GM23338 (cell line): ENCODE measurements at regions not wholly inside any gene's neighbourhood (a gene's known extent, or its start where the extent isn't known, plus 50 kb on each side); places are given as distances from the start of the nearest gene placed in this dataset.

Experiments
- CREB1 ChIP-seq: fragments of 250-450 bp; sonication (Bioruptor Pico); IDR thresholded peaks from 2 replicates; pipeline ENCODE4 v1.5.0; 2020; ENCODE audit warnings: low read depth, mild to moderate bottlenecking, moderate library complexity
- ETS1 ChIP-seq: IDR thresholded peaks from 2 replicates; pipeline ENCODE4 v1.6.1; 2016; ENCODE audit warnings: antibody characterized with exemption
- EZH2 ChIP-seq: fragments of 200-600 bp; sonication (generic); IDR thresholded peaks from one replicate; pipeline ENCODE4 v1.8.0; 2017; ENCODE audit warnings: antibody characterized with exemption, mild to moderate bottlenecking, low read depth; ENCODE audit not compliant: unreplicated experiment
- EZH2phosphoT487 ChIP-seq: fragments of 200-600 bp; sonication (generic); IDR thresholded peaks from one replicate; pipeline ENCODE4 v1.8.1; 2018; ENCODE audit warnings: antibody characterized with exemption; ENCODE audit not compliant: unreplicated experiment
- JUNB ChIP-seq: IDR thresholded peaks from one replicate; pipeline ENCODE4 v1.6.1; 2016; ENCODE audit warnings: antibody characterized with exemption; ENCODE audit not compliant: unreplicated experiment
- NANOG ChIP-seq: IDR thresholded peaks from 2 replicates; pipeline ENCODE4 v1.6.1; 2016; ENCODE audit warnings: antibody characterized with exemption, borderline replicate concordance
- POLR2AphosphoS5 ChIP-seq: IDR thresholded peaks from 2 replicates; pipeline ENCODE4 v1.6.1; 2016; ENCODE audit warnings: antibody characterized with exemption, low read depth
- REST ChIP-seq: IDR thresholded peaks from one replicate; pipeline ENCODE4 v1.6.1; 2018; ENCODE audit warnings: antibody characterized with exemption; ENCODE audit not compliant: unreplicated experiment
- STAT1 ChIP-seq: IDR thresholded peaks from one replicate; pipeline ENCODE4 v1.6.1; 2016; ENCODE audit warnings: antibody characterized with exemption; ENCODE audit not compliant: unreplicated experiment
- ZNF114 ChIP-seq: fragments of 250-450 bp; sonication (Bioruptor Pico); IDR thresholded peaks from 2 replicates; pipeline ENCODE4 v1.5.0; 2020; ENCODE audit warnings: mild to moderate bottlenecking, moderate library complexity
- ZNF331 ChIP-seq: fragments of 250-450 bp; sonication (Bioruptor Pico); IDR thresholded peaks from 2 replicates; pipeline ENCODE4 v1.5.0; 2020; ENCODE audit warnings: low read depth, mild to moderate bottlenecking, moderate library complexity
- TF ChIP-seq, protein P1 (sequence below), 2 experiments: fragments of 200-600 bp in 1 of 2; sonication (generic) in 1 of 2; conservative IDR thresholded peaks; 2 replicates each; pipeline versions ENCODE4 v1.5.1 to v1.6.1; 2016 to 2017; ENCODE audit warnings: antibody characterized with exemption in 2 of 2, low read depth in 2 of 2, mild to moderate bottlenecking in 2 of 2, moderate library complexity in 1 of 2
- TF ChIP-seq, protein P2 (sequence below): fragments of 250-450 bp; sonication (Bioruptor Pico); IDR thresholded peaks from 2 replicates; pipeline ENCODE4 v1.5.0; 2020; ENCODE audit warnings: mild to moderate bottlenecking, moderate library complexity

- TF ChIP-seq, protein P1, sequence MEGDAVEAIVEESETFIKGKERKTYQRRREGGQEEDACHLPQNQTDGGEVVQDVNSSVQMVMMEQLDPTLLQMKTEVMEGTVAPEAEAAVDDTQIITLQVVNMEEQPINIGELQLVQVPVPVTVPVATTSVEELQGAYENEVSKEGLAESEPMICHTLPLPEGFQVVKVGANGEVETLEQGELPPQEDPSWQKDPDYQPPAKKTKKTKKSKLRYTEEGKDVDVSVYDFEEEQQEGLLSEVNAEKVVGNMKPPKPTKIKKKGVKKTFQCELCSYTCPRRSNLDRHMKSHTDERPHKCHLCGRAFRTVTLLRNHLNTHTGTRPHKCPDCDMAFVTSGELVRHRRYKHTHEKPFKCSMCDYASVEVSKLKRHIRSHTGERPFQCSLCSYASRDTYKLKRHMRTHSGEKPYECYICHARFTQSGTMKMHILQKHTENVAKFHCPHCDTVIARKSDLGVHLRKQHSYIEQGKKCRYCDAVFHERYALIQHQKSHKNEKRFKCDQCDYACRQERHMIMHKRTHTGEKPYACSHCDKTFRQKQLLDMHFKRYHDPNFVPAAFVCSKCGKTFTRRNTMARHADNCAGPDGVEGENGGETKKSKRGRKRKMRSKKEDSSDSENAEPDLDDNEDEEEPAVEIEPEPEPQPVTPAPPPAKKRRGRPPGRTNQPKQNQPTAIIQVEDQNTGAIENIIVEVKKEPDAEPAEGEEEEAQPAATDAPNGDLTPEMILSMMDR (conservative IDR thresholded peaks at IDR 0.05; ENCODE audit: low read depth in 2 of 2), result no peak
- TF ChIP-seq EZH2 (no peak), JUNB (no peak), POLR2AphosphoS5 (no peak), REST (no peak), EZH2phosphoT487 (no peak), ZNF114 (CRISPR knock-in tag) (no peak), ETS1 (no peak), CREB1 (CRISPR knock-in tag) (no peak), STAT1 (no peak), ZNF331 (CRISPR knock-in tag) (no peak), NANOG (no peak)
- TF ChIP-seq, protein P2, sequence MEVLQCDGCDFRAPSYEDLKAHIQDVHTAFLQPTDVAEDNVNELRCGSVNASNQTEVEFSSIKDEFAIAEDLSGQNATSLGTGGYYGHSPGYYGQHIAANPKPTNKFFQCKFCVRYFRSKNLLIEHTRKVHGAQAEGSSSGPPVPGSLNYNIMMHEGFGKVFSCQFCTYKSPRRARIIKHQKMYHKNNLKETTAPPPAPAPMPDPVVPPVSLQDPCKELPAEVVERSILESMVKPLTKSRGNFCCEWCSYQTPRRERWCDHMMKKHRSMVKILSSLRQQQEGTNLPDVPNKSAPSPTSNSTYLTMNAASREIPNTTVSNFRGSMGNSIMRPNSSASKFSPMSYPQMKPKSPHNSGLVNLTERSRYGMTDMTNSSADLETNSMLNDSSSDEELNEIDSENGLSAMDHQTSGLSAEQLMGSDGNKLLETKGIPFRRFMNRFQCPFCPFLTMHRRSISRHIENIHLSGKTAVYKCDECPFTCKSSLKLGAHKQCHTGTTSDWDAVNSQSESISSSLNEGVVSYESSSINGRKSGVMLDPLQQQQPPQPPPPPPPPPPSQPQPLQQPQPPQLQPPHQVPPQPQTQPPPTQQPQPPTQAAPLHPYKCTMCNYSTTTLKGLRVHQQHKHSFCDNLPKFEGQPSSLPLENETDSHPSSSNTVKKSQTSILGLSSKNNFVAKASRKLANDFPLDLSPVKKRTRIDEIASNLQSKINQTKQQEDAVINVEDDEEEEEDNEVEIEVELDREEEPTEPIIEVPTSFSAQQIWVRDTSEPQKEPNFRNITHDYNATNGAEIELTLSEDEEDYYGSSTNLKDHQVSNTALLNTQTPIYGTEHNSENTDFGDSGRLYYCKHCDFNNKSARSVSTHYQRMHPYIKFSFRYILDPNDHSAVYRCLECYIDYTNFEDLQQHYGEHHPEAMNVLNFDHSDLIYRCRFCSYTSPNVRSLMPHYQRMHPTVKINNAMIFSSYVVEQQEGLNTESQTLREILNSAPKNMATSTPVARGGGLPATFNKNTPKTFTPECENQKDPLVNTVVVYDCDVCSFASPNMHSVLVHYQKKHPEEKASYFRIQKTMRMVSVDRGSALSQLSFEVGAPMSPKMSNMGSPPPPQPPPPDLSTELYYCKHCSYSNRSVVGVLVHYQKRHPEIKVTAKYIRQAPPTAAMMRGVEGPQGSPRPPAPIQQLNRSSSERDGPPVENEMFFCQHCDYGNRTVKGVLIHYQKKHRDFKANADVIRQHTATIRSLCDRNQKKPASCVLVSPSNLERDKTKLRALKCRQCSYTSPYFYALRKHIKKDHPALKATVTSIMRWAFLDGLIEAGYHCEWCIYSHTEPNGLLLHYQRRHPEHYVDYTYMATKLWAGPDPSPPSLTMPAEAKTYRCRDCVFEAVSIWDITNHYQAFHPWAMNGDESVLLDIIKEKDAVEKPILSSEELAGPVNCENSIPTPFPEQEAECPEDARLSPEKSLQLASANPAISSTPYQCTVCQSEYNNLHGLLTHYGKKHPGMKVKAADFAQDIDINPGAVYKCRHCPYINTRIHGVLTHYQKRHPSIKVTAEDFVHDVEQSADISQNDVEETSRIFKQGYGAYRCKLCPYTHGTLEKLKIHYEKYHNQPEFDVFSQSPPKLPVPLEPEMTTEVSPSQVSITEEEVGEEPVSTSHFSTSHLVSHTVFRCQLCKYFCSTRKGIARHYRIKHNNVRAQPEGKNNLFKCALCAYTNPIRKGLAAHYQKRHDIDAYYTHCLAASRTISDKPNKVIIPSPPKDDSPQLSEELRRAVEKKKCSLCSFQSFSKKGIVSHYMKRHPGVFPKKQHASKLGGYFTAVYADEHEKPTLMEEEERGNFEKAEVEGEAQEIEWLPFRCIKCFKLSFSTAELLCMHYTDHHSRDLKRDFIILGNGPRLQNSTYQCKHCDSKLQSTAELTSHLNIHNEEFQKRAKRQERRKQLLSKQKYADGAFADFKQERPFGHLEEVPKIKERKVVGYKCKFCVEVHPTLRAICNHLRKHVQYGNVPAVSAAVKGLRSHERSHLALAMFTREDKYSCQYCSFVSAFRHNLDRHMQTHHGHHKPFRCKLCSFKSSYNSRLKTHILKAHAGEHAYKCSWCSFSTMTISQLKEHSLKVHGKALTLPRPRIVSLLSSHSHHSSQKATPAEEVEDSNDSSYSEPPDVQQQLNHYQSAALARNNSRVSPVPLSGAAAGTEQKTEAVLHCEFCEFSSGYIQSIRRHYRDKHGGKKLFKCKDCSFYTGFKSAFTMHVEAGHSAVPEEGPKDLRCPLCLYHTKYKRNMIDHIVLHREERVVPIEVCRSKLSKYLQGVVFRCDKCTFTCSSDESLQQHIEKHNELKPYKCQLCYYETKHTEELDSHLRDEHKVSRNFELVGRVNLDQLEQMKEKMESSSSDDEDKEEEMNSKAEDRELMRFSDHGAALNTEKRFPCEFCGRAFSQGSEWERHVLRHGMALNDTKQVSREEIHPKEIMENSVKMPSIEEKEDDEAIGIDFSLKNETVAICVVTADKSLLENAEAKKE, result no peak
Measured at GRCh38 chr9:31870276-31870675, 514.2 kb upstream of the ACO1 start.
